Cardiac fibroblast (primary cell): ENCODE measurements at regions not wholly inside any gene's neighbourhood (a gene's known extent, or its start where the extent isn't known, plus 50 kb on each side); places are given as distances from the start of the nearest gene placed in this dataset.

Source experiments
- DNase-seq, 2 donors: peaks; one replicate each; pipeline versions ENCODE4 v3.0.0 to v3.0.0-alpha.2; 2010; ENCODE audit warnings: low read depth in 2 of 2
- H3K4me3 ChIP-seq, 2 donors: replicated peaks in 1 of 2; 1 replicate in 1 of 2; 2 replicates in 1 of 2; pipeline ENCODE4 v1.5.1; 2011; ENCODE audit warnings: low read depth in 2 of 2, low read length in 2 of 2, mild to moderate bottlenecking in 2 of 2, moderate library complexity in 1 of 2
- TF ChIP-seq, protein P1 (sequence below): IDR thresholded peaks from one replicate; pipeline ENCODE4 v1.5.1; 2011; ENCODE audit warnings: low read depth, mild to moderate bottlenecking, low read length, inconsistent platforms

DNA sequence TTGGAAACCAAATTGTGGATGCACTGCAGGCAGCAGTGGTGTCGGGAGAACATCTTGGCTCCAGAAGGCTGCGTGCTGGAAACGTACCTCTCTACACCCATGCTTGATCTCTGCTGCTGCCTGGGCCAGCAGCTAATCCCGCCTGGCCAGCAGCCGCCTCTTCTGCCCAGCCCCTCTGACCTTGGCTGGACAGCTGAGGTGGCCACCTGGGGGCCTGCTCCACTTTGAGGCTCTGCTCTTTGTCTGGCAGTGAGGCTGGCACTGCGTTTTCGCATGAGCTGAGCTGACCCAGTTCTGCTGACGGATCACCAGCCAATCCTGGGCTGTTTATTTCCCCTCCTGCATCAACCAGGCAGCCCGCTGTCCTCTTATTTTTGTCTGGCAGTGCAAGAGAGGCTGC, 154.9 kb downstream of the TENT4A start:
- no peak overlapping the region for H3K4me3 ChIP-seq
- no peak for DNase-seq
- TF ChIP-seq, protein P1, sequence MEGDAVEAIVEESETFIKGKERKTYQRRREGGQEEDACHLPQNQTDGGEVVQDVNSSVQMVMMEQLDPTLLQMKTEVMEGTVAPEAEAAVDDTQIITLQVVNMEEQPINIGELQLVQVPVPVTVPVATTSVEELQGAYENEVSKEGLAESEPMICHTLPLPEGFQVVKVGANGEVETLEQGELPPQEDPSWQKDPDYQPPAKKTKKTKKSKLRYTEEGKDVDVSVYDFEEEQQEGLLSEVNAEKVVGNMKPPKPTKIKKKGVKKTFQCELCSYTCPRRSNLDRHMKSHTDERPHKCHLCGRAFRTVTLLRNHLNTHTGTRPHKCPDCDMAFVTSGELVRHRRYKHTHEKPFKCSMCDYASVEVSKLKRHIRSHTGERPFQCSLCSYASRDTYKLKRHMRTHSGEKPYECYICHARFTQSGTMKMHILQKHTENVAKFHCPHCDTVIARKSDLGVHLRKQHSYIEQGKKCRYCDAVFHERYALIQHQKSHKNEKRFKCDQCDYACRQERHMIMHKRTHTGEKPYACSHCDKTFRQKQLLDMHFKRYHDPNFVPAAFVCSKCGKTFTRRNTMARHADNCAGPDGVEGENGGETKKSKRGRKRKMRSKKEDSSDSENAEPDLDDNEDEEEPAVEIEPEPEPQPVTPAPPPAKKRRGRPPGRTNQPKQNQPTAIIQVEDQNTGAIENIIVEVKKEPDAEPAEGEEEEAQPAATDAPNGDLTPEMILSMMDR: no peak

DNA sequence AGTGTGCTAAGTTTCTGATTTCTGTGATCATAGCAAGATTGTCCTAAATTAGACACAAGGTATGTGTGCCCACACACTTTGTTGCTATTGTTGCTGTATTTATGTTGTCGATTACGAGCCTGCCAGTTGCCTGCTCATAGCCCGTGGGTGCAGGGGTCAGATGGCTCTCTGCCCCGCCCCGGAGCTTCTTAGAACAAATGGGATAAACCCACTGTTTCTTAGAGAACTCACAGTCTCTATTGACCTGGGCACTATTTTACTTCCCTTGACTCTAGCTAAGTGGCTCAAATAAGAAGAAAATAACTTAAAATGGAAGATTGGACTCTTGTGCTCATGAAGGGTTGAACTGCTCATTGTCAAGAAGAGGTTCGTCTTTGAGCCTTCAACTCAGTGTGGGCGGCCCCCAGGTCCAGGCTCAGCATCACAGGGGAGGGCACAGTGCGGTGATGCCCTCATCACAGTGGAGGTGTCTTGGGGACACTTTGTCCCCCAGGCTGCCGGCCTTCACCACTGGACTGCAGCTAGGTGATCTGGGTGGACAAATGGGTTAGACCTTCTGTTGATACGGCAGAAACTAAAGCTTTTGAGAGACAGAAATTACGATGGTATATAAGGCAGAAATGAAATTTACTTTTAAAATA, 155.5 kb downstream of the TENT4A start:
- no peak for DNase-seq
- TF ChIP-seq, protein P1: no peak
- no peak overlapping the region for H3K4me3 ChIP-seq

DNA sequence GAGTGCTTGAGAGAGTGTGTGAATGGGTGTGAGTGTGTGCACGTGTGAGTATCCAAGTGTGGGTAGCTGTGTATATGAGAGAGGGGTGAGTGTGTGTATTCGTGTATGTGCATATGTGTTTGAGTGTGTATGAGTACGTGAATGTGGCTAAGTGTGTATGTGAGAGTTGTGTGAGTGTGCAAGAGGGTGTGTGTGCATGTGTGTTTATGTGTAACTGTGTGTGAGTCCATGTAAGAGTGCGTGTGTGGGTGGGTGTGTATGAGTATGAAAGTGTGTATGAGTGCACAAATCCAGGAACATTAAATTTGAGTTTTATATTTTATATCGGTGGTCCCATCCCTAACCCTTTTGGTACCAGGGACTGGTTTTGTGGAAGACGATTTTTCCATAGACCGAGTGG, 156.4 kb downstream of the TENT4A start:
- H3K4me3 ChIP-seq: no peak overlapping the region
- DNase-seq: no peak
- TF ChIP-seq, protein P1: no peak

DNA sequence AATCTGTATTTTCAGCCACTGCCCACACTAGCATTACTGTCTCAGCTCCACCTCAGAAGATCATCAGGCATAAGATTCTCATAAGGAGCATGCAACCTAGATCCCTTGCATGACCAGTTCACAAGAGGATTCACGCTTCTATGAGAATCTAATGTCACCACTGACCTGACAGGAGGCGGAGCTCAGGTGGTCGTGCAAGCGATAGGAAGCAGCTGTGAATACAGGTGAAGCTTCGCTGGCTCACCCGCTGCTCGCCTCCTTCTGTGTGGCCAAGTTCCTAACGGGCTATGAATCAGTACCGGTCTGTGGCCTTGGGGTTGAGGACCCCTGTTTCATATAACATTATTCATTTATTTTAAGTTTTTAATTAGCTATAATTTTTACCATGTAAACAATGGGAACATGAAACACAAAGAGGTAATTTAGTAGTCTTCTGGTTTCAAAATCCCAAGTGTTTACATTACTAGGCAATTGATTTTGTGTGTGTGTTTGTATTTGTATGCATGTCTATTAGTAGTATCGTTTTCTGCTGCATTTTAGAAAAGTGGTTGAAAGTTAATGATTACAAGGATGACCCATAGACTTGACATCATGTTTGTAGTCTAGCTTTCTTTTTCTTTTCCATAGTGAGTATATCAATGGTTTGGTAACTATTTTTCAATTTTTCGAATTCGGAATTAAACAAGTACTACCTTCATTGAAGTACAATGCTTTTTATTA, 159.4 kb downstream of the TENT4A start:
- DNase-seq: no peak
- TF ChIP-seq, protein P1: no peak
- H3K4me3 ChIP-seq: no peak overlapping the region

DNA sequence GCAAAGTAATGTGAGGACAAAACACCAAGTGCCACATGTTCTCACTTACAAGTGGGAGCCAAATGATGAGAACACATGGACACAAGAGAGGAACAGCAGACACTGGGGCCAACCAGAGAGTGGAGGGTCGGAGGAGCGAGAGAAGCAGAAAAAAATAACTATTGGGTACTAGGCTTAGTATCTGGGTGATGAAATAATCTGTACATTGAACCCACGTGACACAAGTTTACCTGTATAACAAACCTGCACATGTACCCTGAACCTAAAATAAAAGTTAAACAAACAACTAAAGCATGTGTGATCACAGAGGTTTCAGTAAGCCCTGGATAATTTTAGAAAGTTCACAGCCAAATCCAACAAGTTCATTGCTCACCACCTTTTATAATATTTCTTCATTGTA, 160.1 kb downstream of the TENT4A start:
- no peak for DNase-seq
- no peak overlapping the region for H3K4me3 ChIP-seq
- TF ChIP-seq, protein P1: no peak

DNA sequence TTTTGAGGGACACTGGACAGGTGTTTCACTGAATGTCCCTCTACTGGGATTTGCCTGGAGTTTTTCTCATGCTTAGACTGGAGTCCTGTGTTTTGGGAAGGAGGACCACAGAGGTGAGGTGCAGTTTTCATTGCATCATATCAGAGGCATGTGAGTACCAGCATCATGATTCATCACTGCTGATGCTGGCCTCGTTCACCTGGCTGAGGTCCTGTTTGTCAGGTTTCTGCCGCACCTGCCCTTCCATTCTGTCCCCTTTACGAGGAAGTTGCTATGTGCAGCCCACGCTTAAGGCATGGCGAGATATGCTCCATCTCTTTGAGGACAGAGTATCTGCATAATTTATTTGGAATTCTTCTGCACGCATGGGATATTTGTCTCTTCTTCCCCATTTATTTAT, 162.1 kb downstream of the TENT4A start:
- no peak overlapping the region for H3K4me3 ChIP-seq
- TF ChIP-seq, protein P1: no peak
- DNase-seq: no peak
